ENCODE measurements at regions not wholly inside any gene's neighbourhood (a gene's known extent, or its start where the extent isn't known, plus 50 kb on each side); places are given as distances from the start of the nearest gene placed in this dataset.

DNA sequence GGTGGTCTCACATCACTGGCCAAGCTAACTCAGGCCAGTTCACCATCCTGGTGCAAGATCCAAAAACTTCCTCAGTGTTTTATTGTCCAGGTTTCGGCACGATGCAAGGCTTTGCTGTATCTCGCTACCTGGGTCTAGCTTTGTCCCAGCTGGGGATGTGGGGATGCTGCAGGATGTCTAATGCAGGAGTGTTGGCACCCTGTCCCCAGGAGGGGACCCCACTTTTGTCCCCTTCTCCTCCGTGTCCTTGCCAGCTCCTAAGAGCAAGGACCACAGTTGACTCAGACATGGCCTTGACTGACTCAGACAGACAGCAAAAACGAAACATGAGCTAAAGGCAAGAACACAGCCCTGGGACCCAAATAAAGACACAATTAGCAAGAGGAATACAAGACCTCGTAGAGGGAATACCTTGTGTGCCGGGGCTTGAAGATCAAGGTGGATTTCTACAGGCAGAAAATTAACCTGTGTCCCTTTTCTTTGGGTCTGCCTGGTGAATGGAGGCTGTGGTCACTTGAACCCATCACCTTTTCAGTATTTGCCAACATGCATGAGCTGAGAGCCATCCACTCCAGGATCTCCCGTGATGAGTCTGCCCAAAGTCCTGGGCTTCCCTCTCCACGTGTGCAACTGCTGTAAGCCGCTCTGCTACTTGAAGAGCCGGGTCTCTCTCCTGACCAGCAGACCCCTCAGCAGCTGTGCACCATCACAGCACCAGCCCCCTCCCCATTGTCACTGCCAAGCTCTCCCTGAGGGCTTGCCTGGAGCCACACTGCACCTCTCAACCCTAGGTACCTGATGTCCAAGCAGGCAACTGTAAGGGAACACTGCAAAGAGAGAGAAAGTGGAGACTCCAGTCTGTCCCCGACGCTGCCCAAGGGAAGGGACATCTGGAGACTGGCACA lies 149.5 kb upstream of the ZNF507 start:
- TF ChIP-seq EP300 (IDR thresholded peaks at IDR 0.05) = no peak
- TF ChIP-seq, protein P1, sequence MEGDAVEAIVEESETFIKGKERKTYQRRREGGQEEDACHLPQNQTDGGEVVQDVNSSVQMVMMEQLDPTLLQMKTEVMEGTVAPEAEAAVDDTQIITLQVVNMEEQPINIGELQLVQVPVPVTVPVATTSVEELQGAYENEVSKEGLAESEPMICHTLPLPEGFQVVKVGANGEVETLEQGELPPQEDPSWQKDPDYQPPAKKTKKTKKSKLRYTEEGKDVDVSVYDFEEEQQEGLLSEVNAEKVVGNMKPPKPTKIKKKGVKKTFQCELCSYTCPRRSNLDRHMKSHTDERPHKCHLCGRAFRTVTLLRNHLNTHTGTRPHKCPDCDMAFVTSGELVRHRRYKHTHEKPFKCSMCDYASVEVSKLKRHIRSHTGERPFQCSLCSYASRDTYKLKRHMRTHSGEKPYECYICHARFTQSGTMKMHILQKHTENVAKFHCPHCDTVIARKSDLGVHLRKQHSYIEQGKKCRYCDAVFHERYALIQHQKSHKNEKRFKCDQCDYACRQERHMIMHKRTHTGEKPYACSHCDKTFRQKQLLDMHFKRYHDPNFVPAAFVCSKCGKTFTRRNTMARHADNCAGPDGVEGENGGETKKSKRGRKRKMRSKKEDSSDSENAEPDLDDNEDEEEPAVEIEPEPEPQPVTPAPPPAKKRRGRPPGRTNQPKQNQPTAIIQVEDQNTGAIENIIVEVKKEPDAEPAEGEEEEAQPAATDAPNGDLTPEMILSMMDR (IDR thresholded peaks at IDR 0.05) = no peak

Data from gastroesophageal sphincter (tissue), 3 donors.